ENCODE measurements at regions not wholly inside any gene's neighbourhood (a gene's known extent, or its start where the extent isn't known, plus 50 kb on each side); places are given as distances from the start of the nearest gene placed in this dataset.

DNA sequence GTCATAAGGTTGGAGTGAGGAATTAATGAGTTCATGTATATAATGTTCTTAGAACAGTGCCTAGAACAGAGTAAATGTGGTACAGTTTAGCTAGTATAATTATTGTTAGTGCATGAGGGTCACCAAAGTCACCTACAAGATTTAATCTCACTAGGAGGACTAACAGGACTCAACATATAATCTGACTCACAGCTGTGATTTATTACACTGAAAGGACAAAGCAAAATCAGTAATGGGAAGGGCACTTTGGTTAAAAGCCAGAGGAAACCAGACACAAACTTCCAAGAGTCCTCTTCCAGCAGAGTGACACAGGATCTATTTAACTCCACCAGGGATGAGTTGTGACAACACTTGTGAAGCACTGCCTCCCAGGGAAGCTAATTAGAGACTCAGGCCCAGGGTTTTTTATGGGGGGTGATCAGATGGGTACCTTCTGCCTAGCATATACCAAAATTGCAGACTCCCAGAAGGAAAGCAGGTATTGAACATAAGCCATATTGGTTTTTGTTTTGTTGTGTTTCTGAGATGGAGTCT lies 341.2 kb upstream of the DACH1 start:
- ChIA-PET RAD21 (ENCODE audit: unreplicated experiment) (no interaction called here), POLR2A (no interaction called here)
- TF ChIP-seq IKZF1 (conservative IDR thresholded peaks at IDR 0.05) (no peak), HCFC1 (IDR thresholded peaks at IDR 0.05; ENCODE audit: low read length) (no peak), CEBPZ (IDR thresholded peaks at IDR 0.05; ENCODE audit: low read depth, low read length) (no peak), DPF2 (IDR thresholded peaks at IDR 0.05) (no peak), CBX3 (IDR thresholded peaks at IDR 0.05; ENCODE audit: borderline replicate concordance, low read depth) (no peak), ZBED1 (IDR thresholded peaks at IDR 0.05; ENCODE audit: borderline replicate concordance) (no peak), STAT1 (conservative IDR thresholded peaks at IDR 0.05) (no peak), CUX1 (IDR thresholded peaks at IDR 0.05; ENCODE audit: insufficient replicate concordance, low read depth, low read length) (no peak), HDGF (IDR thresholded peaks at IDR 0.05) (no peak), RB1 (IDR thresholded peaks at IDR 0.05; ENCODE audit: borderline replicate concordance) (no peak), SUPT20H (IDR thresholded peaks at IDR 0.05; ENCODE audit: borderline replicate concordance, control insufficient read depth, low read depth, low read length) (no peak), USF2 (IDR thresholded peaks at IDR 0.05; ENCODE audit: borderline replicate concordance, low read depth, low read length) (no peak)
- TF ChIP-seq, protein P1, sequence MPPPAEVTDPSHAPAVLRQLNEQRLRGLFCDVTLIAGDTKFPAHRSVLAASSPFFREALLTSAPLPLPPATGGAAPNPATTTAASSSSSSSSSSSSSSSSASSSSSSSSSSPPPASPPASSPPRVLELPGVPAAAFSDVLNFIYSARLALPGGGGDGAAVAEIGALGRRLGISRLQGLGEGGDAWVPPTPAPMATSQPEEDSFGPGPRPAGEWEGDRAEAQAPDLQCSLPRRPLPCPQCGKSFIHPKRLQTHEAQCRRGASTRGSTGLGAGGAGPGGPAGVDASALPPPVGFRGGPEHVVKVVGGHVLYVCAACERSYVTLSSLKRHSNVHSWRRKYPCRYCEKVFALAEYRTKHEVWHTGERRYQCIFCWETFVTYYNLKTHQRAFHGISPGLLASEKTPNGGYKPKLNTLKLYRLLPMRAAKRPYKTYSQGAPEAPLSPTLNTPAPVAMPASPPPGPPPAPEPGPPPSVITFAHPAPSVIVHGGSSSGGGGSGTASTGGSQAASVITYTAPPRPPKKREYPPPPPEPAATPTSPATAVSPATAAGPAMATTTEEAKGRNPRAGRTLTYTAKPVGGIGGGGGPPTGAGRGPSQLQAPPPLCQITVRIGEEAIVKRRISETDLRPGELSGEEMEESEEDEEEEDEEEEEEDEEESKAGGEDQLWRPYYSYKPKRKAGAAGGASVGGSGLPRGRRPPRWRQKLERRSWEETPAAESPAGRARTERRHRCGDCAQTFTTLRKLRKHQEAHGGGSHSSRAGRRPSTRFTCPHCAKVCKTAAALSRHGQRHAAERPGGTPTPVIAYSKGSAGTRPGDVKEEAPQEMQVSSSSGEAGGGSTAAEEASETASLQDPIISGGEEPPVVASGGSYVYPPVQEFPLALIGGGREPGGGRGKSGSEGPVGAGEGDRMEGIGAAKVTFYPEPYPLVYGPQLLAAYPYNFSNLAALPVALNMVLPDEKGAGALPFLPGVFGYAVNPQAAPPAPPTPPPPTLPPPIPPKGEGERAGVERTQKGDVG (CRISPR knock-in tag; IDR thresholded peaks at IDR 0.05), result no peak

More for the DNA sequence above, 341.2 kb upstream of the DACH1 start:
- SMC1A ChIA-PET (ENCODE audit: uncharacterized antibody, unreplicated experiment), result no interaction called here
- BruUV-seq (replicated peaks), result no TSS peak
- H3K4me1 ChIP-seq (ENCODE audit: control insufficient read depth, insufficient read depth, low read length), result no peaks in the 10 kb centered on the region
- no peak overlapping the region for H3K4me2 ChIP-seq (ENCODE audit: control insufficient read depth, insufficient read depth)
- H2AFZ ChIP-seq (ENCODE audit: control insufficient read depth, low read depth, low read length), result no peak overlapping the region
- FAIRE-seq (no peak), DNase-seq (ENCODE audit: low read depth, low spot score) (no peak), ATAC-seq (no peak)
- H3K27ac ChIP-seq (ENCODE audit: control insufficient read depth, insufficient read depth), result no peak overlapping the region
- H3K4me3 ChIP-seq, result no peak overlapping the region
- H4K20me1 ChIP-seq (ENCODE audit: control insufficient read depth, insufficient read depth), result no peaks in the 10 kb centered on the region
- H3K79me2 ChIP-seq (ENCODE audit: control insufficient read depth, insufficient read depth, low read length), result no peaks in the 10 kb centered on the region
- no peaks in the 10 kb centered on the region for H3K9me3 ChIP-seq (replicated peaks; ENCODE audit: control insufficient read depth, insufficient read depth, low read length)
- H3K27me3 ChIP-seq (replicated peaks in 1 of 2; ENCODE audit: control insufficient read depth in 2 of 2, insufficient read depth in 2 of 2, low read length in 1 of 2), result no peaks in the 10 kb centered on the region
- H3K36me3 ChIP-seq (ENCODE audit: control insufficient read depth in 2 of 2, insufficient read depth in 2 of 2, low read length in 1 of 2), result no peaks in the 10 kb centered on the region
- CTCF ChIA-PET, result interaction anchor here (0.6 to 1.0 kb wide), 2 partner anchors 43 to 953 kb away, joined by 3 to 4 read pairs; no protein-coding TSS in a partner anchor
- intact Hi-C loops (cut with micrococcal nuclease; ENCODE audit: unreplicated experiment) (no loop called here), in situ Hi-C loops (cut with MboI) (no loop called here)
- no peak overlapping the region for H3K9ac ChIP-seq (ENCODE audit: control insufficient read depth, insufficient read depth, low read length)
